GM12874 (cell line): ENCODE measurements at regions not wholly inside any gene's neighbourhood (a gene's known extent, or its start where the extent isn't known, plus 50 kb on each side); places are given as distances from the start of the nearest gene placed in this dataset.

Experiments
- CTCF ChIP-seq: IDR thresholded peaks from 2 replicates; pipeline ENCODE4 v1.5.1; 2011; ENCODE audit warnings: low read depth, mild to moderate bottlenecking, control low read depth, low read length, moderate library complexity; ENCODE audit not compliant: insufficient read depth

- TF ChIP-seq CTCF = no peak
Observed at GRCh38 chr5:35362772-35363171, 132.5 kb upstream of the PRLR start.

DNA sequence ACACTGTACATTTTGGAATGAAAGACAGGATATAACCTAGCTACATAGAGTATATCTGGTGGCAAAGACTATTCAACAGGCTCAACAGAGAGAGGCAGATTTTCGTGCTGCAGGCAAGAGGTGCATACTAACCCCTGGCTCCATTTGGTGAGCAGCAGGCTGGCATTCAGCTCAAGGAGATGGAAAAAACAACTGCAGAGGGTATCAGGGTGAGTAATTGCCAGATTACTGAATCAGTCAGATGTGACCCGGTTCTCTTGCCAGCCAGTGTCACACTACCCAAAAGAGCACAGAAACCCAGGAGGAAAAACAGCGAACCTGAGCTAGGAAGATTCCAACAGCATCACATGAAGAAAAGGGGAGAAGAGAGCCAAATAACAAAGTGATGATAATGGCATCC, 130.4 kb upstream of the PRLR start:
- TF ChIP-seq CTCF = no peak

GRCh38 chr5:35359859-35360258, 129.6 kb upstream of the PRLR start:
- TF ChIP-seq CTCF = no peak

GRCh38 chr5:35357973-35358372, 127.7 kb upstream of the PRLR start:
- no peak for TF ChIP-seq CTCF

- TF ChIP-seq CTCF = no peak
Observed at GRCh38 chr5:35356725-35357124, 126.4 kb upstream of the PRLR start.

DNA sequence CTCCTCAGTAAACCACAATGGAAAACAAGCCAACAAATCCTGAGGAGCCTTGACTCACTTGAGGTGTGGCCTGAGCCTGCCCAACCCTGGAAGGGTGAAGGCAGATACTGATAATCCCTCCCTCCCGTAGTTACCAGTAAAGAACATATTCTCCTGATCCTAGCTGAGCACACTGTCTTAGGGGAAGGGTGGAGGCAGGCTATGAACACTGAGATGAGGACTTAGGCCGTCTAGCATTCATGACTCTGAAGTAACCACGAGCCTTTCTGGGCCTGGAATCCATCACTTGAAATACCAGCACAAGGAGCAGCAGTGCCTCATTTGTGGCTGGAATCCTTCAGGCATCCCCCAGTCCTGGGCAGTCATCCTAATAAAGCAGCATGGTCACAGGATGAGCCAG, 124.5 kb upstream of the PRLR start:
- no peak for TF ChIP-seq CTCF

GRCh38 chr5:35345222-35345621, 114.9 kb upstream of the PRLR start:
- no peak for TF ChIP-seq CTCF

DNA sequence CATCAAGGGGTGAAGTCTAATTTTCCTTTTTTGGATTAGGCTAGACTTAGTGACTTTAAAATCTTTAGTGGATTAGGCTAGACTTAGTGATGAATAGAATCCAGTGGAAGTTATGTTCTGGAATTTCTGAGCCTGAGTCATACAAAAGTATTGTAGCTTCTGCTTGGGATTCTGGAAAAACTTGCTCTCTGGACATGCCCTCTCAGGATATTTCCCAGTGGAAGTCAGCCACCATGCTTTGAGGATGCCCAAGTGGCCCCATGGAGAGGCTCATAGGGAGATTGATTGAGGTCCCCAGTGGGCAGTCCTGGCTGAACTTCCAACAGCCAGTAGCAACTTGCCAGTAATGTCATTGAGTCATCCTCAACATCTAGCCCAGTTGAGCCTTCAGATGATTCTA, 112.4 kb upstream of the PRLR start:
- TF ChIP-seq CTCF = no peak
